NCI-H1694 (cell line): ENCODE measurements at regions not wholly inside any gene's neighbourhood (a gene's known extent, or its start where the extent isn't known, plus 50 kb on each side); places are given as distances from the start of the nearest gene placed in this dataset.
"Not testable (repeated sequence)": the region's sequence is repeated elsewhere in the genome, so short reads cannot be mapped to it uniquely, and the experiment has no call there.

Experiments used
- DNase-seq: peaks from one replicate; lab custom pipeline; 2025; lab: John Stamatoyannopoulos, UW

- no peak for DNase-seq
Measured at GRCh38 chr5:37915097-37915736, 75.4 kb upstream of the GDNF start.

- DNase-seq: not testable (repeated sequence)
Measured at GRCh38 chr5:37909610-37910266, 69.9 kb upstream of the GDNF start.

- DNase-seq: no peak
Measured at GRCh38 chr5:37906416-37906815, 66.6 kb upstream of the GDNF start.

- no peak for DNase-seq
Measured at GRCh38 chr5:37905230-37905629, 65.4 kb upstream of the GDNF start.

GRCh38 chr5:37902323-37902722 is 62.5 kb upstream of the GDNF start:
- DNase-seq: no peak

GRCh38 chr5:37900692-37901091 is 60.9 kb upstream of the GDNF start:
- DNase-seq: no peak

GRCh38 chr5:37899037-37899436 is 59.2 kb upstream of the GDNF start:
- no peak for DNase-seq

GRCh38 chr5:37896159-37896558 is 56.3 kb upstream of the GDNF start:
- no peak for DNase-seq

GRCh38 chr5:37893434-37894134 is 53.7 kb upstream of the GDNF start:
- no peak for DNase-seq

- no peak for DNase-seq
Measured at GRCh38 chr5:37892586-37892985, 52.7 kb upstream of the GDNF start.

- no peak for DNase-seq
Measured at GRCh38 chr5:37891832-37892231, 52.0 kb upstream of the GDNF start.

- DNase-seq: no peak
Measured at GRCh38 chr5:37889612-37890317, 49.9 kb upstream of the GDNF start.
